Stomach (tissue), 8 donors: ENCODE measurements at regions not wholly inside any gene's neighbourhood (a gene's known extent, or its start where the extent isn't known, plus 50 kb on each side); places are given as distances from the start of the nearest gene placed in this dataset.

Source experiments
- DNase-seq, 2 donors: peaks; one replicate each; pipeline versions ENCODE4 v3.0.0 to v3.0.0-alpha.2; 2013 to 2019
- H3K27ac ChIP-seq, 5 donors: fragments of 200-600 bp in 4 of 5; sonication (generic) in 4 of 5; one replicate each; pipeline ENCODE4 v1.5.1; 2013 to 2019; ENCODE audit warnings: mild to moderate bottlenecking in 1 of 5, moderate library complexity in 1 of 5
- H3K27me3 ChIP-seq, 3 donors: fragments of 200-600 bp; sonication (generic); one replicate each; pipeline ENCODE4 v1.5.1; 2017 to 2019; ENCODE audit warnings: mixed run types in 1 of 3
- H3K36me3 ChIP-seq, 4 donors: fragments of 200-600 bp; sonication (generic); 1 replicate in 3 of 4; 2 replicates in 1 of 4; pipeline ENCODE4 v1.5.1; 2016 to 2019
- H3K4me1 ChIP-seq, 4 donors: fragments of 200-600 bp; sonication (generic); one replicate each; pipeline ENCODE4 v1.5.1; 2016 to 2019
- H3K4me3 ChIP-seq, 4 donors: fragments of 200-600 bp; sonication (generic) in 3 of 4; one replicate each; pipeline ENCODE4 v1.5.1; 2016 to 2019; ENCODE audit warnings: mild to moderate bottlenecking in 1 of 4
- H3K9me3 ChIP-seq, 4 donors: fragments of 200-600 bp; sonication (generic); one replicate each; pipeline ENCODE4 v1.5.1; 2016 to 2019
- CTCF ChIP-seq, 7 experiments: fragments of 450-650 bp in 4 of 7; fragments of 200-600 bp in 3 of 7; sonication (generic) in 3 of 7; IDR thresholded peaks; one replicate each; pipeline ENCODE4 v1.5.1; 2016 to 2019; ENCODE audit warnings: antibody characterized with exemption in 7 of 7, control low read depth in 2 of 7, mild to moderate bottlenecking in 1 of 7
- EP300 ChIP-seq: sonication (generic); formaldehyde crosslinking; IDR thresholded peaks from one replicate; pipeline ENCODE4 v1.6.1; 2017; ENCODE audit warnings: antibody characterized with exemption
- POLR2A ChIP-seq, 4 donors: fragments of 450-650 bp; IDR thresholded peaks; one replicate each; pipeline ENCODE4 v1.6.1; 2016; ENCODE audit warnings: antibody characterized with exemption in 4 of 4, control low read depth in 2 of 4, mild to moderate bottlenecking in 1 of 4, moderate library complexity in 1 of 4
- POLR2AphosphoS5 ChIP-seq, 3 donors: sonication (generic); formaldehyde crosslinking; IDR thresholded peaks; one replicate each; pipeline ENCODE4 v1.6.1; 2016; ENCODE audit warnings: antibody characterized with exemption in 3 of 3
- WGBS, 5 donors: extraction: QIAGEN DNeasy Blood & Tissue Kit in 3 of 5; methylation state at CpG; one replicate each; pipeline versions ENCODE4 v1.1.5 to v1.1.7; 2013 to 2018; 5-methylcytosine and 5-hydroxymethylcytosine counted together
- intact Hi-C: fragments of 100-400 bp; cut with DNase I; formaldehyde crosslinking; loops from one replicate; pipeline ENCODE4 v1.15.1; 2023; ENCODE audit warnings: low total_unique reads
- donor health status: healthy with polysubstance abuse.
- donor health status: Bipolar disorder and iron deficiency.
- donor health status: healthy.

- TF ChIP-seq EP300 (no peak), POLR2A (IDR thresholded peaks at IDR 0.05) (no peak), CTCF (IDR thresholded peaks at IDR 0.05) (no peak), POLR2AphosphoS5 (IDR thresholded peaks at IDR 0.05) (no peak)
- intact Hi-C loops = no loop called here
- no peak for DNase-seq
- peaks cover 0 to 62% (median 6%) of the 10 kb centered on the region in 3 donors for H3K27me3 ChIP-seq
- H3K36me3 ChIP-seq = no peaks in the 10 kb centered on the region
- no peak overlapping the region for H3K27ac ChIP-seq
- 28 to 39% (median 32%) methylated on average over 1 of the region's 1 CpG for whole genome bisulfite sequencing, 5 donors
- H3K4me1 ChIP-seq = no peaks in the 10 kb centered on the region
- H3K9me3 ChIP-seq = no peaks in the 10 kb centered on the region
- H3K4me3 ChIP-seq = no peak overlapping the region
These were observed 97.6 kb upstream of the TMEM132E start for GRCh38 chr17:34481779-34482178.

- no peaks in the 10 kb centered on the region for H3K9me3 ChIP-seq
- no peaks in the 10 kb centered on the region for H3K4me1 ChIP-seq
- no peak overlapping the region for H3K27ac ChIP-seq
- no peak overlapping the region for H3K4me3 ChIP-seq
- 53 to 70% (median 63%) methylated on average over 4 to 6 of the region's 6 CpGs for WGBS, 5 donors
- peaks cover 0 to 49% (median 9%) of the 10 kb centered on the region in 3 donors for H3K27me3 ChIP-seq
- no peak for TF ChIP-seq EP300
- TF ChIP-seq POLR2A (IDR thresholded peaks at IDR 0.05) = no peak
- no peak for TF ChIP-seq CTCF (IDR thresholded peaks at IDR 0.05)
- TF ChIP-seq POLR2AphosphoS5 (IDR thresholded peaks at IDR 0.05) = no peak
- no peaks in the 10 kb centered on the region for H3K36me3 ChIP-seq
- intact Hi-C loops = no loop called here
- DNase-seq = no peak
These were observed 100.0 kb upstream of the TMEM132E start for GRCh38 chr17:34479371-34479770.

- TF ChIP-seq POLR2AphosphoS5 (IDR thresholded peaks at IDR 0.05) (no peak), CTCF (IDR thresholded peaks at IDR 0.05) (no peak), EP300 (no peak), POLR2A (IDR thresholded peaks at IDR 0.05) (no peak)
- 80 to 85% (median 82%) methylated on average over 3 of the region's 3 CpGs for WGBS, 5 donors
- DNase-seq = no peak
- intact Hi-C loops = no loop called here
- Histone ChIP-seq H3K4me3 (no peak overlapping the region), H3K9me3 (no peaks in the 10 kb centered on the region), H3K4me1 (no peaks in the 10 kb centered on the region), H3K27ac (no peak overlapping the region), H3K36me3 (no peaks in the 10 kb centered on the region), H3K27me3 (peaks cover 0 to 43% (median 12%) of the 10 kb centered on the region in 3 donors)
These were observed 101.1 kb upstream of the TMEM132E start for GRCh38 chr17:34478244-34478643.

GRCh38 chr17:34475296-34475695 is 104.1 kb upstream of the TMEM132E start:
- TF ChIP-seq CTCF (IDR thresholded peaks at IDR 0.05) = no peak
- no peak for TF ChIP-seq POLR2AphosphoS5 (IDR thresholded peaks at IDR 0.05)
- TF ChIP-seq POLR2A (IDR thresholded peaks at IDR 0.05) = no peak
- no peak for TF ChIP-seq EP300
- Histone ChIP-seq H3K9me3 (no peaks in the 10 kb centered on the region), H3K27ac (no peak overlapping the region), H3K4me3 (no peak overlapping the region), H3K36me3 (no peaks in the 10 kb centered on the region), H3K27me3 (peaks cover 0 to 17% (median 6%) of the 10 kb centered on the region in 3 donors), H3K4me1 (no peaks in the 10 kb centered on the region)
- intact Hi-C loops = no loop called here
- no peak for DNase-seq
- WGBS, 5 donors = 71 to 86% (median 78%) methylated on average over 4 of the region's 4 CpGs
